ENCODE measurements at regions not wholly inside any gene's neighbourhood (a gene's known extent, or its start where the extent isn't known, plus 50 kb on each side); places are given as distances from the start of the nearest gene placed in this dataset.
"Not testable (repeated sequence)": the region's sequence is repeated elsewhere in the genome, so short reads cannot be mapped to it uniquely, and the experiment has no call there.

- DNase-seq = not testable (repeated sequence)
Observed at GRCh38 chr11:109682788-109683187, 260.8 kb downstream of the C11orf87 start.

- DNase-seq = peak; percentile 43
Observed at GRCh38 chr11:109695696-109696095, 273.7 kb downstream of the C11orf87 start.

- peak; percentile 65 for DNase-seq
Observed at GRCh38 chr11:109696191-109696897, 274.4 kb downstream of the C11orf87 start.

- peak; percentile 37 for DNase-seq
Observed at GRCh38 chr11:109697140-109697843, 275.3 kb downstream of the C11orf87 start.

GRCh38 chr11:109698237-109698636 is 276.2 kb downstream of the C11orf87 start:
- no peak for DNase-seq

- DNase-seq = no peak
Observed at GRCh38 chr11:109704432-109704831, 282.4 kb downstream of the C11orf87 start.

- no peak for DNase-seq
Observed at GRCh38 chr11:109706945-109707344, 285.0 kb downstream of the C11orf87 start.

GRCh38 chr11:109707411-109707810 is 285.4 kb downstream of the C11orf87 start:
- DNase-seq = no peak

- DNase-seq = no peak
Observed at GRCh38 chr11:109708184-109708583, 286.2 kb downstream of the C11orf87 start.

GRCh38 chr11:109714444-109714843 is 292.5 kb downstream of the C11orf87 start:
- DNase-seq = not testable (repeated sequence)

- not testable (repeated sequence) for DNase-seq
Observed at GRCh38 chr11:109715424-109715823, 293.4 kb downstream of the C11orf87 start.

GRCh38 chr11:109726061-109726460 is 304.1 kb downstream of the C11orf87 start:
- DNase-seq = no peak

GRCh38 chr11:109728056-109728455 is 306.1 kb downstream of the C11orf87 start:
- DNase-seq = peak; percentile 38

- DNase-seq = no peak
Observed at GRCh38 chr11:109729761-109730160, 307.8 kb downstream of the C11orf87 start.

GRCh38 chr11:109730669-109731068 is 308.7 kb downstream of the C11orf87 start:
- DNase-seq = no peak

GRCh38 chr11:109731451-109731850 is 309.5 kb downstream of the C11orf87 start:
- DNase-seq = no peak

GRCh38 chr11:109733245-109733644 is 311.3 kb downstream of the C11orf87 start:
- DNase-seq = peak; percentile 81

GRCh38 chr11:109734566-109734965 is 312.6 kb downstream of the C11orf87 start:
- DNase-seq = peak; percentile 56

GRCh38 chr11:109735128-109735527 is 313.1 kb downstream of the C11orf87 start:
- DNase-seq = peak; percentile 28

- peak; percentile 41 for DNase-seq
Observed at GRCh38 chr11:109739379-109739778, 317.4 kb downstream of the C11orf87 start.

GRCh38 chr11:109745996-109746625 is 324.1 kb downstream of the C11orf87 start:
- no peak for DNase-seq

GRCh38 chr11:109747839-109748238 is 325.8 kb downstream of the C11orf87 start:
- DNase-seq = peak; percentile 39

GRCh38 chr11:109749476-109749875 is 327.5 kb downstream of the C11orf87 start:
- no peak for DNase-seq

- DNase-seq = no peak
Observed at GRCh38 chr11:109750964-109751363, 329.0 kb downstream of the C11orf87 start.
